Mesothelial cell of epicardium (in vitro differentiated cells): ENCODE measurements at regions not wholly inside any gene's neighbourhood (a gene's known extent, or its start where the extent isn't known, plus 50 kb on each side); places are given as distances from the start of the nearest gene placed in this dataset.
A peak's percentile ranks its signal among the peaks of the same experiment; 100 is the strongest.
"Not testable (repeated sequence)": the region's sequence is repeated elsewhere in the genome, so short reads cannot be mapped to it uniquely, and the experiment has no call there.

Experiments
- DNase-seq, 2 experiments: peaks; one replicate each; pipeline ENCODE4 v3.0.0; 2021; ENCODE audit warnings: low spot score in 2 of 2; ENCODE audit not compliant: unreplicated experiment in 2 of 2
- H3K27ac Mint-ChIP-seq: 2 replicates; pipeline ENCODE4 v1.8.0; 2021; ENCODE audit warnings: mixed read lengths
- H3K27me3 Mint-ChIP-seq: 2 replicates; pipeline ENCODE4 v1.8.0; 2021; ENCODE audit warnings: low read depth, mixed read lengths
- H3K36me3 Mint-ChIP-seq: 2 replicates; pipeline ENCODE4 v1.8.0; 2021; ENCODE audit warnings: mixed read lengths
- H3K4me1 Mint-ChIP-seq: 2 replicates; pipeline ENCODE4 v1.8.0; 2021; ENCODE audit warnings: mixed read lengths
- H3K4me3 Mint-ChIP-seq: 2 replicates; pipeline ENCODE4 v1.8.0; 2021; ENCODE audit warnings: mild to moderate bottlenecking, moderate library complexity, mixed read lengths
- H3K9me3 Mint-ChIP-seq: 2 replicates; pipeline ENCODE4 v1.8.0; 2021; ENCODE audit warnings: mixed read lengths
- CTCF ChIP-seq: fragments of 200-600 bp; sonication (generic); IDR thresholded peaks from one replicate; pipeline ENCODE4 v1.5.0; 2021; ENCODE audit warnings: antibody characterized with exemption; ENCODE audit not compliant: unreplicated experiment

- TF ChIP-seq CTCF, result no peak
- Mint-ChIP-seq H3K4me3 (no peak overlapping the region), H3K4me1 (peaks cover 35% of the 10 kb centered on the region), H3K27me3 (peaks cover 31% of the 10 kb centered on the region), H3K27ac (peak overlapping the region; percentile 47), H3K36me3 (no peaks in the 10 kb centered on the region), H3K9me3 (peaks cover 3% of the 10 kb centered on the region)
- DNase-seq, result no peak
Measured at GRCh38 chr21:35503671-35504070, 454.6 kb upstream of the RUNX1 start.

GRCh38 chr21:35502821-35503220 lies 453.7 kb upstream of the RUNX1 start:
- peaks cover 35% of the 10 kb centered on the region for H3K4me1 Mint-ChIP-seq
- no peak overlapping the region for H3K27ac Mint-ChIP-seq
- H3K9me3 Mint-ChIP-seq, result peaks cover 3% of the 10 kb centered on the region
- TF ChIP-seq CTCF, result no peak
- peaks cover 27% of the 10 kb centered on the region for H3K27me3 Mint-ChIP-seq
- no peak overlapping the region for H3K4me3 Mint-ChIP-seq
- H3K36me3 Mint-ChIP-seq, result no peaks in the 10 kb centered on the region
- no peak for DNase-seq

- not testable (repeated sequence) for H3K36me3 Mint-ChIP-seq, H3K27me3 Mint-ChIP-seq, H3K4me3 Mint-ChIP-seq, DNase-seq, H3K9me3 Mint-ChIP-seq, H3K4me1 Mint-ChIP-seq, H3K27ac Mint-ChIP-seq
Measured at GRCh38 chr21:35497522-35497921, 448.4 kb upstream of the RUNX1 start.

- no peak overlapping the region for H3K4me3 Mint-ChIP-seq
Measured at GRCh38 chr21:35491920-35492678, 443.0 kb upstream of the RUNX1 start.

GRCh38 chr21:35491114-35491513 lies 442.0 kb upstream of the RUNX1 start:
- Mint-ChIP-seq H3K36me3 (no peaks in the 10 kb centered on the region), H3K4me1 (no peaks in the 10 kb centered on the region), H3K4me3 (no peak overlapping the region), H3K27ac (no peak overlapping the region), H3K9me3 (no peaks in the 10 kb centered on the region), H3K27me3 (peaks cover 19% of the 10 kb centered on the region)
- DNase-seq, result no peak
- no peak for TF ChIP-seq CTCF

More at GRCh38 chr21:35491920-35492678, 443.0 kb upstream of the RUNX1 start:
- Mint-ChIP-seq H3K4me1 (no peaks in the 10 kb centered on the region), H3K36me3 (no peaks in the 10 kb centered on the region), H3K27me3 (peaks cover 13% of the 10 kb centered on the region), H3K27ac (no peak overlapping the region), H3K9me3 (no peaks in the 10 kb centered on the region)
- no peak for TF ChIP-seq CTCF
- no peak for DNase-seq

- peaks cover under 1% of the 10 kb centered on the region for H3K4me1 Mint-ChIP-seq
- no peak overlapping the region for H3K4me3 Mint-ChIP-seq
- H3K9me3 Mint-ChIP-seq, result no peaks in the 10 kb centered on the region
- TF ChIP-seq CTCF, result no peak
- peaks cover 30% of the 10 kb centered on the region for H3K27me3 Mint-ChIP-seq
- H3K36me3 Mint-ChIP-seq, result no peaks in the 10 kb centered on the region
- no peak for DNase-seq
- no peak overlapping the region for H3K27ac Mint-ChIP-seq
Measured at GRCh38 chr21:35489389-35489980, 440.4 kb upstream of the RUNX1 start.
